HG03066 (cell line): ENCODE measurements at regions not wholly inside any gene's neighbourhood (a gene's known extent, or its start where the extent isn't known, plus 50 kb on each side); places are given as distances from the start of the nearest gene placed in this dataset.

Experiments
- ATAC-seq: cut with Tn5 transposase; IDR thresholded peaks from one replicate; pipeline ENCODE4 v1.9.1; 2021; ENCODE audit warnings: low read depth; ENCODE audit not compliant: unreplicated experiment

DNA sequence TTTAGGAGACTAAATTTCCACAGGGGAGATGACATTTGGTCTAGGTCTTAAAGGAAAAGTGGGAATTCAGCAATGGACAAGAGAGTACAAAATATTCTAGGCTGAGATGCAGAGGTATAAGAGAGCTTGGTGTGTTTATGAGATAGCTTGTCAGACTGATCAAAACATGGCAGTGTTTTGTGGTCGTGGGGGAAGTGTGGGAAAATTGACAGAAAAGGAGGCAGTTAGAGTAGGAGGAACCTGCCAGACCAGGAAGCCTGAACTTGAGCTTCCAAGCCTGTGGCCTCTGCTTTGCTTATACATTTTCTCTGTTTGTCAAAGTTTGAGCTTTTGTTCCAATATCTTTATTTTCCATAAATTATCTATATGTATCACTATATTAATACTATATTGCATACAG, 69.5 kb upstream of the MAP3K7 start:
- no peak for ATAC-seq

DNA sequence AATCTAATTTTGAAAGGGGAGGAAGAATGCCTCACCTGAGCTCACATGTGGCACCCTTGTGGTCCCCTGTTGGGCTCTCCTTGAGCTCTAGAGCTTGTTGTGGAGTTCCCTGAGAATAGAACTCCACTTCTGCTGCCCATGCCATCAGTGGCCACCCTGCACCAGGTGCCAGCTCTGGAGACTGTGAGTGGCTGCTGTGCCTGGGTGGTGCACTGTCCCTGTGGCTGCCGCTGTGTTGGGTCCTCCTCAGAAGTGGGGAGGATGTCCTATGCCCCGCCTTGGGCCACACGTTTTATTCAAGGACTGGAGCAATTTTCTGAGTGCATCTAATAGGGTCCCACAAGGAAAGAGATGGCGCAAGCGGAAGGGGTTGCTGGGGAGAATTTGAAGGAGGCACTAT, 67.9 kb upstream of the MAP3K7 start:
- no peak for ATAC-seq

DNA sequence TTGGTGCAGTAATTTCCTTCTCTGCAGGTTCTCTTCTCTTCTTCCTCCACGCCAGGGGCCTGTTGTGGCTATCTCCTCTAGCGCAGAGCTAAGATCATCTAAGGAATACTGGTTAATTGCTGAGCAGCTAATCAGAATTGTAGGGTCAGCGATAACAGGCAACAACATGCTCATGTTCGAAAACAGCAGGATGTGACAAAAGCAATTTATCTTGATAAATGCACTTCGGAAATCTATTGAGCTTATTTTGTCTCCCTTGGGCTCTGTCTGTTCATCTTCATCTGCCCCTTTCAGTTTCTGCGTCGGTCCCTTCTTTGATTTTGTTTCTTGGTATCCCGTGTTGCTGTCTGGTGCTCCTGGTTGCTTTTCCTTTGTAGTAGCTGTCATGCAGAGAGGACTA, 67.3 kb upstream of the MAP3K7 start:
- no peak for ATAC-seq

DNA sequence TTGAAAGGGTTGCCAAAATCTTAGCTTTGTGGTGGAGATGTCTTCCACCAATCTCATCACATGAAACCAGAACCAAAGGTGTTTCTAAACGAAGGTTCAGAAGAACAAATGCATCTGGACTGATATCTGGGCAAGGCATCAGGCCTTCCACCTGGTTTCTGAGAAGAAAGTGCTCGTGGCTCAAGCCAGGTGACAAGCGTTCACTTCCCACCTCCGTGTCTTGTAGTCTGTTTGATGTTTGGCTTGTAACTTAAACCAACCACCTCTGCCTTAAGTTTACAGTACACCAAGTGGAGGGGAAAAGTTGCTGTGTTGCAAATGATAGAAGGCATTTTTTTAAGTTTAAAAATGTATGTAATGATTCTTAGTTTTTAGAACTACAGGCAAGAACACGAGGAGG, 66.9 kb upstream of the MAP3K7 start:
- ATAC-seq, result no peak

DNA sequence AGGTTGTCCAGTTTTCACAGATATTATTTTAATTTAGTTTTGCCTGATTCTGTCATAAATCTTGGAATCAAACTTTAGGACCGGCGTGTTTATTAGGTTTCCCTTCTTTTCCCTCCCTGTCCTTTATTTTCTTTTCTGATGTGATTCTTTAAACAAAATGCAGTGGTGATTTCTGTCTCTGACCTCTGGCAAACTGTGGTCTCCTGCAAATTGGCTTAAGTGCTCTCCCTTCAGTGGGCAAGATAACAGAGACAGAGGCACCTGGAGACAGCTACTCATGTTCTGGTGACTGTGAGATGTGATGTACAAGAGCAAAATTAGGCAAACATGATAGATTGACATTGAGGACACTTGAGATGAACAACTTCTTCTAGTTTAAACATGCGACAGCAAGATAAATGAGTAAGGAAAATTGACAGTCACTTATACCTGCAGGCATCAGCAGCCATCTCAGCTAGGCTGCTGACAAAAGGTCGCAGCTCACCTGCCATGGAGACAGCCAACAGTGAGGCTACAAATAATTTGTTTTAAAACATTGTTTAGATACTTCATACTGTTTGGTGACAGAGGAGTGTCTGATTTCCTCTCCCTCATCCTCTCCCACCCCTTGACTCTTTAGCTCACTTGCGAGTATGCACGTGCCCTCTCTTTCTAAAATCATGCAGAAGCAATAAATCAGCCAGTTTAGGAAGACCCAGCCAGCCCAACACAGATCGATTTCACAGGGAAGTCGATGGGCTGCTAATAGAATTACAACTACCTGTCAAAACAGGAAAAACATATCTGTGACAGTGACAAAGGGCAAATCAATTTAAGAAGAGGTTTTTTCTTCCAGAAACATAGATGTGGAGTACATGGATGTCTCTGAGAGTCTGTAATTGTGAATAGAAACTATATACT, 63.4 kb upstream of the MAP3K7 start:
- no peak for ATAC-seq

DNA sequence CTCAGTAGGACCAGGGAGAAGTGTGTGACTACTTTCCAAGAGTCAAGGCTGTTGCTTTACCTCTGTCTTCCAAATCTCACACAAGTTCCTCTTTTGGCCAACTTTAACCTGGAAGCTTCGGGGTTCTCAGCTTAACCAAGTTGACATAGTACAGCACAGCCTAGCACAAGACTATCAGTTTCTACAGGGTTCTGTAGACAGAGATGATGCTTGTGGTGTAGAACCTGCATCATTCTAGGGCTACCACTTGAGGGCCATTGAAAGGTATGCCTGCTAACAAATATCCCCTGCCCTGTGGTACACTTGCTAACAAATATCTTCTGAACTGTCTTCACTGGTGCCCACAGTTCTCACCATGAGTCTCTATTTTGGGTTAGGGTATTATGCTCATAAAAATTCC, 62.0 kb upstream of the MAP3K7 start:
- ATAC-seq, result no peak

DNA sequence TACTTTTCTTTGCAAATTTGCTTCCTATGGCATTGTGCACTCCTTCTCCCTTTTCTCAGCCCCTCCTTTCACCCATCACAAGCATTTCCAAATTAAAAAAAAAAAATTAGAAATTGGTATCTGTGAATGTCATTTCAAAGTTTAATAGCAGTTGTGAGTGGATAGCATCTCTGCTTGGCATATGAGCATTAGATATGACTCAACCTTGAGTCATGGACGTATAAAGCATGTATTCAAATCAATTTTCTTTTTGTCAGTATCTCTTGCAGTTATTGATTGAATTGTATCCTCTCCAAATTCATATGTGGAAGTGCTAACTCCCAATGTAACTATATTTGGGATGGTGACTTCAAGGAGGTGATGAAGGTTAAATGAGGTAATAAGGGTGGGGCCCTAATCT, 60.1 kb upstream of the MAP3K7 start:
- no peak for ATAC-seq

DNA sequence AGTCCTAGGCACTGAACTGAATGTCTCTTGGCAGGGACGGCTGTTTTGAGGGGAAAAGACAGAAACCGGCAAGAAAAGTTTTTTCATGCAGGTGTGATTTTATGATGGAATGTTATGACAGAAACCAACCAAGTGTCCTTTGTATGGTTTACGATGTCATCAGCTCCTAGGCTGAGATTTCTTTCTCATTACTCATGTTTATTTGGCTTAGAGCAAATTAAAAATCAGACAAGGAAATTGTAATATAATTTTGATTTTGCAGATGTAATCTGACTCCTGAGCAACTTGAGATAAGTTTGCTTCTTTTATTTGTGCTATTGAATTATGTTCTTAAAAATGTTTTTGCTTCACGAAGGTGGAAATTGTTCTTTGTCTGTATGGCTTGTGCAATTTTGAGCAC, 58.8 kb upstream of the MAP3K7 start:
- no peak for ATAC-seq

DNA sequence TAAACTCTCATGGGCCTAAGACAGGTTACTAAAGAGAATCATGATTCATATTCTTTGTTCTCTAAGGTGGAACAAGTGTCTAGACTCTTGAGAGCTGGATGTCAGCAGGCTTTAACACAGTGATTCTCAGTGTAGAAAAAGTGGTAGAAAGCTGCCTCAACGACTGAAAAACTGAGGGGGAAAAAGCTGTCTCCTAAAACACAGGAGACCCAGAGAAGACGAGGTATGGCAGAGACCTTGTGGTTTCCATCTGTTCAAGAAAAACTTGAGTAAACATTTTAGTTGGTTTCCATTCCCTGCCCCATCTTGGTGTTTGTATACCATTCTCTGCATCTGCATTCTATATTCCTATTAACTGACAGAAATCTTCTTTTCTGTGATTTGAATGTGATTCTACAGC, 57.6 kb upstream of the MAP3K7 start:
- ATAC-seq, result no peak

DNA sequence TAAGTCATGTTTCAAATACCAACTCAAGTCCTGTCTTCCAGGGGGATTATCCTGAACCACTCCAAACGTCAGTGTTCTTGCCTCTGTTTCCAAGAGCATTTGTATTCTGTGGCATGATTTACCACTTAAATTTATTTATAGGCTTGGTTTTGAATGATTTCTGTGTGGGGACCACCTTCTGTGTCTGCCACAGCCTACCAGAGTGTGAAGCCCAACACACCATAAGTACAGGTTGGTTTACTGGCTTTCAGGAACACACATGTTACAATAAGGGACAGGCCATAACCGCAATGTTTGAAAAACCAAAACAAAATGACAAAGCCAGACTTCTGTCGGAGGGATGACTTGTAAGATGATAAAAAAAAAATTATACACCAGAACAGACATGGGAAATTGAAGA, 56.5 kb upstream of the MAP3K7 start:
- no peak for ATAC-seq

DNA sequence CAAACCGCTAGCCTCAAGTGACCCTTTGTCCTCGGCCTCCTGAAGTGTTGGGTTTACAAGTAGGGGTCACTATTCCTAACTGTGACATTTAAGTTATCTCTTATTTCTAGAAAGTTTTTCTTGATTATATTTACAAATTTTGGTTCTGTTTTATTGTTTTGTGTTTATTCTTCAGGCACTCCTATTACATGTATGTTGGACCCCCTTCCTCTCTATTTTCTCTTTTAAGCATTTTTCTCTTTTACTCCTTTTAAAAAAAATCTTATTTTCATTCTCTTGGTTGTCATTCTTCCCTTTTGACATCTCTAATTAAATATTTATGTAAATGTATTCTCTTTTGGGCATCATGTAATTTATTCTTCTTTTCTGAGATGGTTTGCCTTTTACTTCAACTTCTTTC, 50.4 kb upstream of the MAP3K7 start:
- ATAC-seq, result no peak
